ENCODE measurements at regions not wholly inside any gene's neighbourhood (a gene's known extent, or its start where the extent isn't known, plus 50 kb on each side); places are given as distances from the start of the nearest gene placed in this dataset.
"Not testable (repeated sequence)": the region's sequence is repeated elsewhere in the genome, so short reads cannot be mapped to it uniquely, and the experiment has no call there.

- no peak for DNase-seq
These were observed 91.4 kb downstream of the ARL4C start for GRCh38 chr2:234405462-234405861.

- DNase-seq, result no peak
These were observed 91.9 kb downstream of the ARL4C start for GRCh38 chr2:234404957-234405356.

- DNase-seq, result no peak
These were observed 93.1 kb downstream of the ARL4C start for GRCh38 chr2:234403751-234404150.

GRCh38 chr2:234403074-234403473, 93.8 kb downstream of the ARL4C start:
- no peak for DNase-seq

DNA sequence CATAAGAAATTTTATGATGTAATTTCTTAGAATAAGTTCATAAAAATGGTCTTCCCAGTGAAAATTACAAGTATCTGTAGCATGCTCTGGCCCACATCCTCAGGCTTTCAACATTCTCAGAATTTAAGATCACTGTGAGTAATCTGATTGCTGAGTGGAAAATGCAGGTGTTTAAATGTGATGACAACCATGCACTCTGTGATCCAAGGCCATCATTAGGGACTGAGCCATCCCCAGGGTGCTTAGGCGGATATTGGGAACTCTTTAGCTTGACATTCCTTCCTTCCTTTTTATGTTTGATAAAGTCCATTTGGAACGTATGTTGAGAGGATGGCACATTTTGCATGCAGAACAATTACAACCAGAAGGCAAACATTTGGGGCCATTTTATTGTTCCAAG, 95.5 kb downstream of the ARL4C start:
- no peak for DNase-seq

DNA sequence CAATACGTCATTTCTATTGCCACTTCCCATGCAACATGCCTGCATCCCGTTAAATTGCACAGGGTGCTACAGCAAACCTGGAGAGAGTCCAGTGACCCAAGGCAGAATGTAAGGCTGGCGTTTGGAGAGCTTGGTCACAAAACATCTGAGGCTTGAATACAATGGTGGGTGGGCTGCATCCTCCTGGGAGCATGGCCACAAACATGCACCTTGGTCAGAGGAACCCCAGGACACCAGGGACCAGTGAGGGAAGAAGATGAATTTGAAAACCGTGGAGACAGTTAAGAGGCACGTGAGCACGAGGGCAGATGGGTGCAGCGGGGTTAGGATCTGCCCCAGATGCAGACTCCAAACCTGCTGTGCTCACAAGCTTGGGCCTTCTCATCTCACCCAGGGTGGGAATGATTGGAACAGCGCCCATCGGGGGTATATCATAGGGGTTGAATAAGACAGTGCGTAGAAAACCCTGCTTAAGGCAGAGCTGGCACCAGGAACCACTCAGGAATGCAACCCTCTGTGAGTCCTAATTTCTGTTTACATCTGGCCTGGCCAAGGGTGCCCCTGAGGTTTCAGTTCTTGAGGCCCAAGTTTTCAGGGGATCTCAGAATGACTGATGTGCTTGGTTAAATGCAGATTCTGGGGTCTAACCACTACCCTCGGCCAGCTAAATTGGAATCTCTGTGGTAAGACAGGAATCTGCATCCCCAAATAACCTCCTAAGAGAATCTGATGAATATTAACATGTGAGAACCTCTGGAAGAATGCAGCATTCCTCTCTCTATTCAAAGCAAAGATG, 97.2 kb downstream of the ARL4C start:
- no peak for DNase-seq

- DNase-seq, result no peak
These were observed 98.3 kb downstream of the ARL4C start for GRCh38 chr2:234398531-234398930.

- no peak for DNase-seq
These were observed 100.9 kb downstream of the ARL4C start for GRCh38 chr2:234395891-234396420.

DNA sequence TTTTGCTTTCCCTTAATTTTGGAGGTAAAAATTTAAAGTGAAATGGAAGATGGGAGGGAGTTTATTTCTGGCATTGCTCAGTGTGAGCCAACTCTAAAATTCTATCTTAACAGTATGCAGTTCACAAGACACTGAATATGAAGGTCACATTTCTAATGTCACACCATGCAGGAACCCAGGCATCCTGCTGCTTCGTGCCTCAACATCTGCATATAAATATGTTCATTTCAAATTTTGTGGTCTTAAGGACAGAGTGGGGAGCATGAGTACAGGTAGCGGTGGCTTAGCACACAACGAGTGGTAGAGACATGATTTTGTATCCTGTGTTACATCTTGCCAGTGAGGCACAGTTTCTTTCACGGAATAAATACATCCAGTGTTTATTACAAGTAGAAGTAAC, 102.4 kb downstream of the ARL4C start:
- DNase-seq, result no peak

GRCh38 chr2:234393354-234393753, 103.5 kb downstream of the ARL4C start:
- no peak for DNase-seq

DNA sequence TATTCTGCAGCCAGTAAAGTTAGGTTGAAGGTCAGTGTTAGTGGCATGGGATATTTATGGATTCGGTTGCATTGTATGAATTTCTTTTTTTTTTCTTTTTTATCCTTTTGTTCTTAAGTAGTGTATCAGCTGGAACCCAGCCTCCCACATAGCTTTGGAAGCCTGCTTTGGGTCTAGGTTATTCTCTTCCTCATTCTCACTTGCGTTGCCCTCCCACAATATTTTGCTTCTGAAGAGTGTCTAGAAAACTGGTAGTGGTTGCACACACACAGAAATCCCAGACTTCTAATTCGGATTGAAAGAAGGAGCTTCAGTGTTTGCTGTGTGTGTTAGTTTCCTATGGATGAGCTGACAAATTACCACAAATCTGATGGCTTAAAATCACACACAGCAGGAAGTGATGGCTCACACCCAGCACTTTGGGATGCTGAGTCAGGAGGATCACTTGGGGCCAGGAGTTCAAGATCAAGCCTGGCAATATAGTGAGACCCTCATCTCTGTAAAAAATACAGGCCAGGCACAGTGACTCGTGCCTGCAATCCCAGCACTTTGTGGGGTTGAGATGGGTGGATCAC, 104.8 kb downstream of the ARL4C start:
- DNase-seq, result no peak

- no peak for DNase-seq
These were observed 105.3 kb downstream of the ARL4C start for GRCh38 chr2:234391625-234392024.

- DNase-seq, result not testable (repeated sequence)
These were observed 107.2 kb downstream of the ARL4C start for GRCh38 chr2:234389661-234390060.

GRCh38 chr2:234388591-234388990, 108.3 kb downstream of the ARL4C start:
- no peak for DNase-seq

DNA sequence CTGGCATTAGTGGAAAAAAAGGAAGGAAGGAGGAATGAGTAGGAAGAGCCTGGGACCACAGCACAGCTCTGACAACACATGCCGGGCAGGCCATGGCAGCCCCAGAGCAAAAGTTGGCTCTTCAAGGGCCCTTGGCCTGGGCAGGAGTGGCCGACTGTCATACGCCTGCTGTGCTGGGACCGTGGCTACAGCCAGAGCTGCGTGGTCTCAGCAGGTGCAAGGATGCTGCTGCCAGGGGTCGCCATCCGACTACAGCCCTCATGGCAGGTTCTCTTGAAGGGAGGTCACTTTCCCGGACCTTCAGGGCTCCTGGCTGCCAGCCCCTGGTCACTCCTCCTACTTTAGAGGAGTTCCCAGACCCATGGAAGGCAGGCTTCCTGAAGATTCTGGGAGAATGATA, 109.9 kb downstream of the ARL4C start:
- DNase-seq, result no peak

DNA sequence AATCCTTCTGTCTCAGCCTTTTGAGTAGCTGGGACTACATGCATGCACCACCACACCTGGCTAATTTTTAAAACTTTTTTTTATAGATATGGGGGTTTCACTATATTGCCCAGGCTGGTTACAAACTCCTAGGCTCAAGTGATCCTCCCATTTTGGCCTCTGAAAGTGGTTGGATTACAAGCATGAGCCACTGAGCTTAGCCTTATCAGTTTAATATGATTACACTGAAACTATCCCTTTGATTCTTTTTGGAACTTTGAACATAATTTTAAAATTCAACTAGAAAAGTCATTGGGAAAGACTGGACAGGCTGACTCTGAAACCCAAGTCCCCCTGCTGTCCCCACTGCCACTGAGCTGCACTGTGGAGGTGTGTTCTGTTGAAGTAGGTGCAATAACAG, 114.8 kb downstream of the ARL4C start:
- no peak for DNase-seq

GRCh38 chr2:234378958-234379357, 117.9 kb downstream of the ARL4C start:
- not testable (repeated sequence) for DNase-seq

- DNase-seq, result no peak
These were observed 118.4 kb downstream of the ARL4C start for GRCh38 chr2:234378440-234378839.

GRCh38 chr2:234377761-234378391, 119.0 kb downstream of the ARL4C start:
- no peak for DNase-seq

DNA sequence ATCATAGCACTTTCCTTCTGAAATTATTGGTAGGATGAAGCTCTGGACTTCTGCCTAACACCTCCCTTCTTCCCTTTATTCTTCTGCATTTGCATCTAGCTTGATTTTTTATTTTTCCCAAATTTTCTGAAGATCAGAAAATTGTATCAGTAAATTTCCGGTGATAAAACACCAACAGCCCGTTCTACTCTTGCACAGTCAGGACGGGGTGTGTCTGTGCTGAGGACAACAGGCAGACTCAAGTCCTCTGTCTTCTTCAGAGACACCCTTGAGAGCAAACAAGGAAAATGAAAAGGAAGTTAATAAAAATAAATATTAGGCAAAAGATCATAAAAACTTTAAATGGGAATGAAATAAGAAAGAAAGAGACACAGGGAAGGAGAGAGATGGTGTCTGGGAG, 120.7 kb downstream of the ARL4C start:
- DNase-seq, result no peak

DNA sequence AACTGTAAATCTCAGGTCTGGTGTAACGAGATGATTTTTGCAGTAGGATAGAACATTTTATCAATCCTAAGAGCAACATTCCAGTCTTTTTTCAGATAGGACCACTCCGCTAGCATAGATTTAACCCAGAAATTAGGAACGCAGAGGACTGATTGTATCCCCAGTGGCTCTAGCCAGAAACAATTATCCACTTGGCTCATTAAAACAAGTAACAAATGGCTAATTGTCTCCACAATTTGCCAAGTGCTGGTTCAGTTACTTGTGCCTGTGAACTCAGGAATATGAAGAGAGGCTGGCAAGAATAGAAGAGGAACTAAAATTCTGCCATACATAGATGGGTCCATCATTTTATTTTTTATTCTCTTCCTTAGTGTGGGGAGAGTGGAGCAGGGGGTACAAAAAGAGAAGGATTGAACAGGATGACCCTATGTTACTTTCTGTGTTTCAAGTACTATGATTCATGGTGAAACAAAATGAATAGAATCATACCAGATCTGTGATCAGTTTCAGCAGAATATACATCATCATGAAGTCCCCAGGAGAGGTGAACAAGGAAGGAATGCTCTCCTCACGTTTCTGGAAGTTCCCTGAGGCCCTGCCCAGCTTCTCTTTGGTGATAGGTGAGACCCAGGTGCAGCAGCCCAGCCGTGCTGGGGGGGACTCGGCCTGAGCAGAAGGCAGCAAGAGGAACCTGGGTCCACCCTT, 121.6 kb downstream of the ARL4C start:
- no peak for DNase-seq

DNA sequence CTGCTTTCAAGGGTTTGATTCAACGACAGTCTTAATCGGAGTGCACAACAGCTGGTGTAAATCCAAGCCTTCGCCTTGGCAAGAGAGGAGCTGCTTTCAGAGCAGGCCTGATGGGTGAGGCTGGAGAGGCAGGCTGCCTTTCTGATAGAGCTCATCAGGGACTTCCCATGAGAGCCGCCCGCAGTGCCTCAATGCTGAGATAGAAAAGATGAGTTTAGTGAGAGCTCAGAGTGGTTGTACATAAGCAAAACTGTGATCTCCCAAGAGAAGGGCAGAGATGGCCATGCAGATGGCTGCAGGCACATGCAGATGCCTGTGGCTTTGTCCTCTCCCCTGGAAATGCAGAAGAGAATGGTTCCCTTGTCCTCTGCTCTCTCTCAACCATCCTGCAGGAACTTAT, 122.1 kb downstream of the ARL4C start:
- DNase-seq, result no peak

GRCh38 chr2:234374150-234374508, 122.8 kb downstream of the ARL4C start:
- peak in 1 of 2 experiments; percentile 27 for DNase-seq
